H9 (cell line): ENCODE measurements at regions not wholly inside any gene's neighbourhood (a gene's known extent, or its start where the extent isn't known, plus 50 kb on each side); places are given as distances from the start of the nearest gene placed in this dataset.

ENCODE experiments used
- DNase-seq: peaks from one replicate; pipeline ENCODE4 v3.0.0-alpha.2; 2017
- H2AFZ ChIP-seq: one replicate; pipeline ENCODE4 v1.6.1; 2013; ENCODE audit warnings: mild to moderate bottlenecking, low read length, control low read depth, moderate library complexity
- H2AK5ac ChIP-seq: 2 replicates; pipeline ENCODE4 v1.6.1; 2013; ENCODE audit warnings: low read length, control low read depth, mixed read lengths; ENCODE audit not compliant: insufficient read length
- H2BK120ac ChIP-seq: one replicate; pipeline ENCODE4 v1.6.1; 2013; ENCODE audit warnings: low read depth, mild to moderate bottlenecking, low read length, control low read depth, inconsistent platforms; ENCODE audit not compliant: poor library complexity, severe bottlenecking
- H2BK12ac ChIP-seq: 2 replicates; pipeline ENCODE4 v1.6.1; 2013; ENCODE audit warnings: low read length, control low read depth, mixed read lengths, low read depth; ENCODE audit not compliant: insufficient read length
- H2BK15ac ChIP-seq: 2 replicates; pipeline ENCODE4 v1.6.1; 2013; ENCODE audit warnings: low read depth, low read length, control low read depth
- H2BK20ac ChIP-seq: one replicate; pipeline ENCODE4 v1.6.1; 2013; ENCODE audit warnings: low read depth, mild to moderate bottlenecking, low read length, control low read depth, inconsistent platforms; ENCODE audit not compliant: poor library complexity, severe bottlenecking
- H2BK5ac ChIP-seq: 2 replicates; pipeline ENCODE4 v1.6.1; 2013; ENCODE audit warnings: low read length, control low read depth, mixed read lengths; ENCODE audit not compliant: insufficient read length
- H3K14ac ChIP-seq: 2 replicates; pipeline ENCODE4 v1.6.1; 2013; ENCODE audit warnings: low read length, control low read depth; ENCODE audit not compliant: insufficient read depth
- H3K18ac ChIP-seq: 2 replicates; pipeline ENCODE4 v1.6.1; 2013; ENCODE audit warnings: low read depth, mild to moderate bottlenecking, mixed read lengths, low read length, control low read depth; ENCODE audit not compliant: insufficient read length
- H3K23ac ChIP-seq: 2 replicates; pipeline ENCODE4 v1.6.1; 2013; ENCODE audit warnings: low read length, control low read depth, mixed read lengths, low read depth; ENCODE audit not compliant: insufficient read length
- H3K23me2 ChIP-seq: 2 replicates; pipeline ENCODE4 v1.6.1; 2013; ENCODE audit warnings: low read depth, mild to moderate bottlenecking, mixed read lengths, low read length, control low read depth; ENCODE audit not compliant: insufficient read length, poor library complexity, severe bottlenecking
- H3K27ac ChIP-seq: 2 replicates; pipeline ENCODE4 v1.5.1; 2013; ENCODE audit warnings: low read length, control low read depth, mixed read lengths, low read depth; ENCODE audit not compliant: insufficient read length
- H3K27me3 ChIP-seq: 2 replicates; pipeline ENCODE4 v1.6.1; 2013; ENCODE audit warnings: low read length, control low read depth, inconsistent platforms; ENCODE audit not compliant: insufficient read depth
- H3K4ac ChIP-seq: 2 replicates; pipeline ENCODE4 v1.6.1; 2013; ENCODE audit warnings: low read depth, mild to moderate bottlenecking, control low read depth, inconsistent platforms, low read length, moderate library complexity
- H3K4me1 ChIP-seq: 2 replicates; pipeline ENCODE4 v1.6.1; 2013; ENCODE audit warnings: low read length, control low read depth, inconsistent platforms; ENCODE audit not compliant: insufficient read depth
- H3K4me2 ChIP-seq: 2 replicates; pipeline ENCODE4 v1.6.1; 2013; ENCODE audit warnings: low read length, control low read depth, mixed read lengths; ENCODE audit not compliant: insufficient read length, insufficient read depth
- H3K56ac ChIP-seq: 2 replicates; pipeline ENCODE4 v1.6.1; 2013; ENCODE audit warnings: low read depth, mild to moderate bottlenecking, mixed read lengths, low read length, control low read depth; ENCODE audit not compliant: insufficient read length
- H3K79me1 ChIP-seq: 2 replicates; pipeline ENCODE4 v1.6.1; 2013; ENCODE audit warnings: low read depth, mild to moderate bottlenecking, moderate library complexity, low read length, control low read depth, inconsistent platforms; ENCODE audit not compliant: insufficient read depth, poor library complexity, severe bottlenecking
- H3K79me2 ChIP-seq: 2 replicates; pipeline ENCODE4 v1.6.1; 2013; ENCODE audit warnings: low read length, control low read depth, inconsistent platforms; ENCODE audit not compliant: insufficient read depth
- H3K9ac ChIP-seq: 2 replicates; pipeline ENCODE4 v1.6.1; 2013; ENCODE audit warnings: low read length, control low read depth, mixed read lengths; ENCODE audit not compliant: insufficient read length; ENCODE audit errors: extremely low read depth
- H3K9me3 ChIP-seq: one replicate; pipeline ENCODE4 v1.6.1; 2013; ENCODE audit warnings: low read depth, low read length, inconsistent platforms; ENCODE audit not compliant: control insufficient read depth
- H3T11ph ChIP-seq: one replicate; pipeline ENCODE4 v1.6.1; 2013; ENCODE audit warnings: mild to moderate bottlenecking, low read length, control low read depth, inconsistent platforms
- H4K20me1 ChIP-seq: one replicate; pipeline ENCODE4 v1.6.1; 2013; ENCODE audit not compliant: control insufficient read depth, insufficient read length, insufficient read depth
- H4K5ac ChIP-seq: 2 replicates; pipeline ENCODE4 v1.6.1; 2013; ENCODE audit warnings: low read depth, mild to moderate bottlenecking, mixed read lengths, low read length, control low read depth; ENCODE audit not compliant: insufficient read length
- H4K8ac ChIP-seq: replicated peaks from 2 replicates; pipeline ENCODE4 v1.6.1; 2013; ENCODE audit warnings: low read length, control low read depth, mixed read lengths, low read depth; ENCODE audit not compliant: insufficient read length
- H4K91ac ChIP-seq: 2 replicates; pipeline ENCODE4 v1.6.1; 2013; ENCODE audit warnings: low read depth, mild to moderate bottlenecking, moderate library complexity, mixed read lengths, low read length, control low read depth; ENCODE audit not compliant: insufficient read length
- H3K27ac Mint-ChIP-seq, 3 experiments: 2 replicates in 2 of 3; 3 replicates in 1 of 3; pipeline ENCODE4 v1.8.0; 2020 to 2021; ENCODE audit warnings: mixed read lengths in 3 of 3, mild to moderate bottlenecking in 1 of 3, moderate library complexity in 1 of 3
- H3K27me3 Mint-ChIP-seq: 2 replicates; pipeline ENCODE4 v1.8.0; 2021; ENCODE audit warnings: low read depth, mild to moderate bottlenecking, moderate library complexity, mixed read lengths
- H3K36me3 Mint-ChIP-seq, 3 experiments: 2 replicates in 2 of 3; 3 replicates in 1 of 3; pipeline ENCODE4 v1.8.0; 2020 to 2021; ENCODE audit warnings: low read depth in 3 of 3, mixed read lengths in 3 of 3; ENCODE audit not compliant: insufficient read depth in 1 of 3
- H3K4me1 Mint-ChIP-seq, 2 experiments: 2 replicates each; pipeline ENCODE4 v1.8.0; 2020; ENCODE audit warnings: mixed read lengths in 2 of 2
- H3K4me3 Mint-ChIP-seq, 2 experiments: 2 replicates in 1 of 2; 3 replicates in 1 of 2; pipeline ENCODE4 v1.8.0; 2020 to 2021; ENCODE audit warnings: mild to moderate bottlenecking in 2 of 2, mixed read lengths in 2 of 2, moderate library complexity in 1 of 2
- H3K9me3 Mint-ChIP-seq, 2 experiments: 2 replicates in 1 of 2; 3 replicates in 1 of 2; pipeline ENCODE4 v1.8.0; 2020; ENCODE audit warnings: mild to moderate bottlenecking in 2 of 2, mixed read lengths in 2 of 2, moderate library complexity in 1 of 2
- WGBS: extraction: QIAGEN DNeasy Blood & Tissue Kit; methylation state at CpG from one replicate; pipeline ENCODE4 v1.1.7; 2013; ENCODE audit warnings: missing lambda C conversion rate, low lambda C conversion rate, mixed read lengths; ENCODE audit not compliant: insufficient read length; ENCODE audit errors: extremely low coverage; 5-methylcytosine and 5-hydroxymethylcytosine counted together
- TF ChIP-seq, protein P1 (sequence below): fragments of 200-600 bp; sonication (generic); conservative IDR thresholded peaks from 3 replicates; pipeline ENCODE4 v1.8.0; 2021; ENCODE audit warnings: antibody characterized with exemption, mild to moderate bottlenecking

DNA sequence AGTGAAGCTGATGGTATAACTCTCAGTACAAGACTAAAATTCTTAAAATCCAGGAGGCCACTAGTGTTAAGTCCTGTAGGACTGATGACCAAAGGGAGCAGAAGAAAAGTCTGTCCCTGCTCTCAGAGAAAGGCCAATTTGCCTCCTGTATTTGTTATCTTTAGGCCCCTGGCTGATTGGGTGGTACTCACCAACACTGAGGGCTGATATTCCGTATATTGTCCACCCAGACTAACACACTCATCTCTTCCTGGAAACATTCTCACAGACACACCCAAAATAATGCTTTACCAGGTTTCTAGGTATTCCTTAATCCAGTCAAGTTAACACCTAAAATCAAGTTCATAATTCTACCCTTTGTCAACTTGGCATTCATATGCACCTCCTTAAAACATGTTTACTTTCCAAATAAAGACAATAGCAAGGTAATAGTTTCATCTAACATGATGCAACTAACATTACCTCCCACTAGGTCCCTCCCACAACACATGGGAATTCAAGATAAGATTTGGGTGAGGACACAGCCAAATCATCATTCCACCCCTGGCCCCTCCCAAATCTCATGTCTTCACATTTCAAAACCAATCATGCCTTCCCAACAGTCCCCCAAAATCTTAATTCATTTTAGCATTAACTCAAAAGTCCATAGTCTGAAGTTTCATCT is 84.3 kb downstream of the EGLN3 start:
- Histone ChIP-seq H3K27ac (no peak overlapping the region), H4K91ac (no peak overlapping the region), H2AFZ (no peak overlapping the region), H2BK5ac (no peak overlapping the region), H3K18ac (no peak overlapping the region), H4K5ac (no peak overlapping the region), H3K14ac (no peak overlapping the region), H3K23ac (no peak overlapping the region), H3K27me3 (no peaks in the 10 kb centered on the region), H3K9me3 (no peaks in the 10 kb centered on the region), H2BK120ac (no peak overlapping the region), H3K79me2 (no peaks in the 10 kb centered on the region), H2BK12ac (no peak overlapping the region), H3T11ph (no peak overlapping the region), H3K9ac (no peak overlapping the region), H3K4me1 (no peaks in the 10 kb centered on the region; the same call in 1 of the 2 replicates), H3K4me2 (no peak overlapping the region), H3K79me1 (no peaks in the 10 kb centered on the region), H3K4ac (no peak overlapping the region), H4K20me1 (no peaks in the 10 kb centered on the region), H2AK5ac (no peak overlapping the region), H4K8ac (no peak overlapping the region), H3K56ac (no peak overlapping the region), H2BK15ac (no peak overlapping the region), H3K23me2 (no peaks in the 10 kb centered on the region), H2BK20ac (no peak overlapping the region)
- WGBS = no CpG with 5 or more reads among the region's 1 CpG
- Mint-ChIP-seq H3K4me1 (0 out of 4 replicates have a peak, but pooled peaks cover 0 to 8% of the 10 kb centered on the region in 2 experiments), H3K27me3 (no peaks in the 10 kb centered on the region), H3K36me3 (peaks cover 1 to 10% (median 10%) of the 10 kb centered on the region in 3 experiments; a peak in 6 of 7 replicates), H3K4me3 (no peak overlapping the region; a peak in 1 of 5 replicates), H3K27ac (no peak overlapping the region), H3K9me3 (peaks cover 8 to 13% of the 10 kb centered on the region in 2 experiments; a peak in 4 of 5 replicates)
- TF ChIP-seq, protein P1, sequence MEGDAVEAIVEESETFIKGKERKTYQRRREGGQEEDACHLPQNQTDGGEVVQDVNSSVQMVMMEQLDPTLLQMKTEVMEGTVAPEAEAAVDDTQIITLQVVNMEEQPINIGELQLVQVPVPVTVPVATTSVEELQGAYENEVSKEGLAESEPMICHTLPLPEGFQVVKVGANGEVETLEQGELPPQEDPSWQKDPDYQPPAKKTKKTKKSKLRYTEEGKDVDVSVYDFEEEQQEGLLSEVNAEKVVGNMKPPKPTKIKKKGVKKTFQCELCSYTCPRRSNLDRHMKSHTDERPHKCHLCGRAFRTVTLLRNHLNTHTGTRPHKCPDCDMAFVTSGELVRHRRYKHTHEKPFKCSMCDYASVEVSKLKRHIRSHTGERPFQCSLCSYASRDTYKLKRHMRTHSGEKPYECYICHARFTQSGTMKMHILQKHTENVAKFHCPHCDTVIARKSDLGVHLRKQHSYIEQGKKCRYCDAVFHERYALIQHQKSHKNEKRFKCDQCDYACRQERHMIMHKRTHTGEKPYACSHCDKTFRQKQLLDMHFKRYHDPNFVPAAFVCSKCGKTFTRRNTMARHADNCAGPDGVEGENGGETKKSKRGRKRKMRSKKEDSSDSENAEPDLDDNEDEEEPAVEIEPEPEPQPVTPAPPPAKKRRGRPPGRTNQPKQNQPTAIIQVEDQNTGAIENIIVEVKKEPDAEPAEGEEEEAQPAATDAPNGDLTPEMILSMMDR = no peak
- DNase-seq = no peak
